Breast epithelium (tissue), 4 donors: ENCODE measurements at regions not wholly inside any gene's neighbourhood (a gene's known extent, or its start where the extent isn't known, plus 50 kb on each side); places are given as distances from the start of the nearest gene placed in this dataset.

ENCODE experiments used
- DNase-seq, 2 donors: peaks; one replicate each; pipeline ENCODE4 v3.0.0-alpha.2; 2019; ENCODE audit warnings: low spot score in 2 of 2
- H3K27ac ChIP-seq, 2 donors: fragments of 200-600 bp; sonication (generic) in 1 of 2; one replicate each; pipeline ENCODE4 v1.5.1; 2016 to 2019; ENCODE audit warnings: mild to moderate bottlenecking in 1 of 2
- H3K27me3 ChIP-seq, 2 donors: fragments of 200-600 bp; sonication (generic) in 1 of 2; one replicate each; pipeline versions ENCODE4 v1.5.1 to v1.6.0; 2017 to 2019; ENCODE audit warnings: control low read depth in 1 of 2, mild to moderate bottlenecking in 1 of 2
- H3K36me3 ChIP-seq: fragments of 200-600 bp; one replicate; pipeline ENCODE4 v1.5.1; 2019
- H3K4me1 ChIP-seq, 2 donors: fragments of 200-600 bp; sonication (generic); one replicate each; pipeline ENCODE4 v1.5.1; 2016 to 2019; ENCODE audit warnings: control low read depth in 1 of 2
- H3K4me3 ChIP-seq, 3 donors: fragments of 200-600 bp; sonication (generic); 1 replicate in 2 of 3; 2 replicates in 1 of 3; pipeline ENCODE4 v1.5.1; 2016 to 2019; ENCODE audit warnings: mild to moderate bottlenecking in 3 of 3, moderate library complexity in 2 of 3
- H3K9me3 ChIP-seq, 2 donors: fragments of 200-600 bp; sonication (generic) in 1 of 2; one replicate each; pipeline ENCODE4 v1.5.1; 2016 to 2019; ENCODE audit warnings: control low read depth in 1 of 2
- POLR2A ChIP-seq: fragments of 450-650 bp; IDR thresholded peaks from one replicate; pipeline ENCODE4 v1.6.1; 2016; ENCODE audit warnings: antibody characterized with exemption, mild to moderate bottlenecking, moderate library complexity
- POLR2AphosphoS5 ChIP-seq, 3 donors: sonication (generic); formaldehyde crosslinking; IDR thresholded peaks; one replicate each; pipeline ENCODE4 v1.6.1; 2017; ENCODE audit warnings: antibody characterized with exemption in 3 of 3
- intact Hi-C: fragments of 100-400 bp; cut with DNase I; formaldehyde crosslinking; loops from one replicate; pipeline ENCODE4 v1.15.1; 2023; ENCODE audit warnings: low total_unique reads
- TF ChIP-seq, protein P1 (sequence below), 3 donors: fragments of 450-650 bp; IDR thresholded peaks; one replicate each; pipeline ENCODE4 v1.5.1; 2016 to 2017; ENCODE audit warnings: antibody characterized with exemption in 3 of 3, mild to moderate bottlenecking in 3 of 3, moderate library complexity in 3 of 3

DNA sequence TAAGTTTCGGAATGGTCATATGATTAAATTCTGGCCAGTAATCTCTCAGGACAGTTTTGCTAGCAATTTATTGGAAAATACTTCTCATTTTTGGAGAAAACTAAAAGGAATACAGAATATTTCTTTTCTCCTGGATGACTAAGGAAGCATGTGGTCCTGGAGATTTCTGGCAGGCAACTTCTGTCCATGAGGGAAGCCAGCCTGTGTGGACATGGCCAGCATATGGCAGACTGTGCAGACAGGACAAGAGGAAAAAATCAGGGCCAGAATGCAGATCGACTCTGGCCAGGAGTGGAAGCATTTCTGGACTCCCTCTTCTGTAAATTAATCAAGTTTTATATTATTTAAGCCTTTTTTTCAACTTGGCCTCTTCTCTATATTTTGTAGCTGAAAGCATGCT lies 100.4 kb upstream of the CDH18 start:
- H3K27ac ChIP-seq: no peak overlapping the region
- TF ChIP-seq POLR2A (no peak), POLR2AphosphoS5 (IDR thresholded peaks at IDR 0.05) (no peak)
- TF ChIP-seq, protein P1, sequence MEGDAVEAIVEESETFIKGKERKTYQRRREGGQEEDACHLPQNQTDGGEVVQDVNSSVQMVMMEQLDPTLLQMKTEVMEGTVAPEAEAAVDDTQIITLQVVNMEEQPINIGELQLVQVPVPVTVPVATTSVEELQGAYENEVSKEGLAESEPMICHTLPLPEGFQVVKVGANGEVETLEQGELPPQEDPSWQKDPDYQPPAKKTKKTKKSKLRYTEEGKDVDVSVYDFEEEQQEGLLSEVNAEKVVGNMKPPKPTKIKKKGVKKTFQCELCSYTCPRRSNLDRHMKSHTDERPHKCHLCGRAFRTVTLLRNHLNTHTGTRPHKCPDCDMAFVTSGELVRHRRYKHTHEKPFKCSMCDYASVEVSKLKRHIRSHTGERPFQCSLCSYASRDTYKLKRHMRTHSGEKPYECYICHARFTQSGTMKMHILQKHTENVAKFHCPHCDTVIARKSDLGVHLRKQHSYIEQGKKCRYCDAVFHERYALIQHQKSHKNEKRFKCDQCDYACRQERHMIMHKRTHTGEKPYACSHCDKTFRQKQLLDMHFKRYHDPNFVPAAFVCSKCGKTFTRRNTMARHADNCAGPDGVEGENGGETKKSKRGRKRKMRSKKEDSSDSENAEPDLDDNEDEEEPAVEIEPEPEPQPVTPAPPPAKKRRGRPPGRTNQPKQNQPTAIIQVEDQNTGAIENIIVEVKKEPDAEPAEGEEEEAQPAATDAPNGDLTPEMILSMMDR (IDR thresholded peaks at IDR 0.05): no peak
- intact Hi-C loops: no loop called here

DNA sequence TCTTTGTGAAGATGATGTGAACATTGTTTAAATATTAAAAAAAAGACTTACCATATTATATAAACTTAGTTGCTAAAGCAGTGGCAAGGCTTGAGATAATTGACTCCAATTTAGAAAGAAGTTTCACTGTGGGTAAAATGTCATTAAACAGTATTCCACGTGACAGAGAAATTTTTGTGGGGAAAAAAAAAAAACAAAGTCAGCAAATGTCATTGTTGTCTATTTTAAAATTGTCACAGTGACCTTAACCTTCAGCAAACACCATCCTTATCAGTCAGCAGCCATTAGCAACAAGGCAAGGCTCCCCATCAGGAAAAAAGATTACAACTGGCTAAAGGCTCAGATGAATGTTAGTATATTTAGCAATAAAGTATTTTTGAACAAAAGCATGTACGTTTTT lies 99.3 kb upstream of the CDH18 start:
- TF ChIP-seq POLR2A (no peak), POLR2AphosphoS5 (IDR thresholded peaks at IDR 0.05) (no peak)
- TF ChIP-seq, protein P1 (IDR thresholded peaks at IDR 0.05): no peak
- intact Hi-C loops: no loop called here
- no peak overlapping the region for H3K4me3 ChIP-seq

More for the DNA sequence above, 100.4 kb upstream of the CDH18 start:
- H3K36me3 ChIP-seq: no peaks in the 10 kb centered on the region
- H3K27me3 ChIP-seq: no peaks in the 10 kb centered on the region
- no peak for DNase-seq
- no peaks in the 10 kb centered on the region for H3K4me1 ChIP-seq
- H3K4me3 ChIP-seq: no peak overlapping the region
- H3K9me3 ChIP-seq: peaks cover 0 to 5% of the 10 kb centered on the region in 2 donors

DNA sequence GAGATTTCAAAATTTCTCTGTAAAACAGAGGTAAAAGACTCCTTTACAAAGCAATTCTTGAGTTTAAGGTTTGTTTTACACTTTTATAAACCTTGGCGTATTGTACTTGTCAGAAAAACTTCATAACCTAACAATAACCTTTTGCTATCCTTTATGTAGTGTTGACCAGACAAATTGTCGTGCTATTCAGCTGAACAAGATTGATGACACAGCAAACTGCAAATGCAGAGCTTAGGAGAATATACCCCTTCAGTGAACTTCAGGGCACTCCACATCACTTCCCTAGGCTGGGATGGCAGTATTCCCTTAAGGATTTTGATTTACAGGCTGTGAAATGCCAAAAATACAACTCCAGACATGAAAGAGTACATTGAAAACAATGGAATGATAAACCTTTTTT lies 89.2 kb upstream of the CDH18 start:
- Histone ChIP-seq H3K36me3 (no peaks in the 10 kb centered on the region), H3K27ac (no peak overlapping the region), H3K4me1 (no peaks in the 10 kb centered on the region), H3K4me3 (no peak overlapping the region), H3K9me3 (no peaks in the 10 kb centered on the region), H3K27me3 (no peaks in the 10 kb centered on the region)
- intact Hi-C loops: loop anchor here (5.0 kb wide), 1 partner anchor 70 kb away; no protein-coding TSS in a partner anchor
- DNase-seq: no peak
- TF ChIP-seq POLR2A (no peak), POLR2AphosphoS5 (IDR thresholded peaks at IDR 0.05) (no peak)
- TF ChIP-seq, protein P1 (IDR thresholded peaks at IDR 0.05): no peak

More for the DNA sequence above, 99.3 kb upstream of the CDH18 start:
- H3K27ac ChIP-seq: no peak overlapping the region
- H3K27me3 ChIP-seq: no peaks in the 10 kb centered on the region
- no peak for DNase-seq
- H3K4me1 ChIP-seq: no peaks in the 10 kb centered on the region
- H3K36me3 ChIP-seq: no peaks in the 10 kb centered on the region
- peaks cover 0 to 5% of the 10 kb centered on the region in 2 donors for H3K9me3 ChIP-seq

DNA sequence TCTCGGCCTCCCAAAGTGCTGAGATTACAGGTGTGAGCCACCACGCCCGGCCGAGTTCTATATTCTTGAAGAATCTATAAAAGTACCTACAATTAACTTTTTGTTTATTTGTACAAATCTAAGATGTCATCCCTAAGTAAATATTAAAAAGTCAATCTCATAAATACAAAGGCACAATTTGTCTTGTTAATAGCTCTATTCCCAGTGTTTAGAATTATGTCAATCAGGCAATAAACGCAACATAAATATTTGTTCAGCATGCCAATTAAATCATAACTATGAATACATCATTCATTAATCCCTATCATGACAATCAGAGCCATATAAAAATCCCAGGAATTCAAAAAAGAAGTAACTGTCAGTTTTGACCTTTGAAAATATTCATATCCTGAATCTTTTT lies 68.9 kb upstream of the CDH18 start:
- Histone ChIP-seq H3K27me3 (no peaks in the 10 kb centered on the region), H3K4me1 (no peaks in the 10 kb centered on the region), H3K4me3 (no peak overlapping the region), H3K27ac (no peak overlapping the region), H3K9me3 (no peaks in the 10 kb centered on the region), H3K36me3 (no peaks in the 10 kb centered on the region)
- TF ChIP-seq POLR2A (no peak), POLR2AphosphoS5 (IDR thresholded peaks at IDR 0.05) (no peak)
- TF ChIP-seq, protein P1 (IDR thresholded peaks at IDR 0.05): no peak
- no peak for DNase-seq
- intact Hi-C loops: no loop called here

DNA sequence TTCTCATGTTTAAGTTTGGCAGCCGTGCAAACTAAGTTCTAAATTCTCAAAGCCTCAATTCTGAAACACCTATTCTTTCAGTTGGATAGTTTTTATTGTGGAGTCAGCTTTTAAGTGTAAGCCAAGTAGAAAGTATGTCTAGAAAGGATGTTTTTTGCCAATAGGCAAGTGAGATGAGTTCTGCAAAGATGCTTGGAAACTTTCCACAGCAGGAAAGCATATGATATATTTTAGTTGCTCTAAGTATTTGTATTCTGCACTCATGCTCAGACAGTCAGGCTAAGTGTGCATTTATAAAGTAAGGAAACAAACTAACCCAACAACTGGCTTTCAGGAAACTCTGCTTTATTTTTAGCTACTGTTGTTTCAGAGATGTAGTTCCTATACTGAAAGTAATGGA lies 67.3 kb upstream of the CDH18 start:
- no peak for DNase-seq

DNA sequence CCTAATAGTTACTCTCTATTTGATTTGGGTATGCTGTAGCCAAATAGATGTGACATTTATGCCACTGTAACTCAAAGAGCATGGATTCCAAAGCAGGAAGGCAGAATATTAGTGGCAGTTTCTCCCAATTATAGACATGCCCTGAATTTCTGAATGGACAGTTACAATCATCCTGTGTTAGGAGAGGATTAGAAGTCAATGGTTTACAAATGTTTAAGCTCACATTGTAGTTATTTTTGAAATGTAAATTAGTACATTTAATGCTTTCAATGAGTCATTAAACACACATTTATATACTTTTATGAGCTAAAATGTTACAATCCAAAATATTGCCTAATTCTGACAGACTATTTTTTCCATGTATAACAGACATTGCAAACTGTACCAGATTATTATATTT lies 62.3 kb upstream of the CDH18 start:
- no peak for DNase-seq
- Histone ChIP-seq H3K36me3 (no peaks in the 10 kb centered on the region), H3K9me3 (no peaks in the 10 kb centered on the region), H3K27ac (no peak overlapping the region), H3K27me3 (no peaks in the 10 kb centered on the region), H3K4me3 (no peak overlapping the region), H3K4me1 (no peaks in the 10 kb centered on the region)
- intact Hi-C loops: no loop called here
- TF ChIP-seq POLR2AphosphoS5 (IDR thresholded peaks at IDR 0.05) (no peak), POLR2A (no peak)
- TF ChIP-seq, protein P1 (IDR thresholded peaks at IDR 0.05): no peak

More for the DNA sequence above, 67.3 kb upstream of the CDH18 start:
- H3K27ac ChIP-seq: no peak overlapping the region
- H3K4me1 ChIP-seq: no peaks in the 10 kb centered on the region
- no peaks in the 10 kb centered on the region for H3K36me3 ChIP-seq
- H3K27me3 ChIP-seq: no peaks in the 10 kb centered on the region
- no peak overlapping the region for H3K4me3 ChIP-seq
- intact Hi-C loops: no loop called here
- no peak for TF ChIP-seq POLR2A
- no peaks in the 10 kb centered on the region for H3K9me3 ChIP-seq
